ENCODE measurements at regions not wholly inside any gene's neighbourhood (a gene's known extent, or its start where the extent isn't known, plus 50 kb on each side); places are given as distances from the start of the nearest gene placed in this dataset.
A peak's percentile ranks its signal among the peaks of the same experiment; 100 is the strongest.

- ChIA-PET POLR2A (interaction anchor here (1.6 kb wide), 1 partner anchor 100 kb away, joined by 6 read pairs; the partner anchor contains the start of gene TNRC6C), CTCF (interaction anchor here (0.5 to 0.6 kb wide), 2 partner anchors 15 to 101 kb away, joined by 4 read pairs; no protein-coding TSS in a partner anchor)
- no peak overlapping the region for H3K27ac ChIP-seq (ENCODE audit: extremely low read depth, low read depth, low read length)
- TF ChIP-seq ZNF362 (tag by site-specific recombination; IDR thresholded peaks at IDR 0.05) (no peak), ZNF280C (tag by site-specific recombination; IDR thresholded peaks at IDR 0.05) (no peak), ZNF521 (tag by site-specific recombination; IDR thresholded peaks at IDR 0.05) (peak; percentile 82; the same call in 1 of the 2 replicates), ZFHX2 (tag by site-specific recombination; conservative IDR thresholded peaks at IDR 0.05) (peak; percentile 73), ZNF707 (tag by site-specific recombination; IDR thresholded peaks at IDR 0.05) (0 out of 2 replicates have a peak, but pooled peaks have one; percentile 30), ZNF175 (tag by site-specific recombination; IDR thresholded peaks at IDR 0.05) (no peak), ZBTB17 (tag by site-specific recombination; IDR thresholded peaks at IDR 0.05) (peak; percentile 77), EGR2 (tag by site-specific recombination; IDR thresholded peaks at IDR 0.05; ENCODE audit: low read depth) (peak; percentile 95), ZNF366 (tag by site-specific recombination; conservative IDR thresholded peaks at IDR 0.05) (peak; percentile 100), ZNF621 (tag by site-specific recombination; IDR thresholded peaks at IDR 0.05) (peak; percentile 77; the same call in 1 of the 2 replicates)
- no peaks in the 10 kb centered on the region for H3K36me3 ChIP-seq (ENCODE audit: control insufficient read depth in 2 of 2, insufficient read depth in 1 of 2, low read length in 2 of 2)
- no peak overlapping the region for H3K4me3 ChIP-seq (ENCODE audit: low read depth, low read length)
- no peaks in the 10 kb centered on the region for H3K4me1 ChIP-seq (ENCODE audit: control insufficient read depth, insufficient read depth, low read length)
- H3K9me3 ChIP-seq (ENCODE audit: control insufficient read depth, insufficient read depth, low read depth, low read length), result no peaks in the 10 kb centered on the region
Measured at GRCh38 chr17:77858291-77859034, 100.0 kb upstream of the TNRC6C start.

GRCh38 chr17:77859035-77859810 is 99.3 kb upstream of the TNRC6C start:
- H3K9me3 ChIP-seq (ENCODE audit: control insufficient read depth, insufficient read depth, low read depth, low read length), result no peaks in the 10 kb centered on the region
- ChIA-PET CTCF (interaction anchor here (0.6 kb wide), 1 partner anchor 15 kb away, joined by 4 read pairs; no protein-coding TSS in a partner anchor), POLR2A (interaction anchor here (1.6 kb wide), 1 partner anchor 99 kb away, joined by 6 read pairs; the partner anchor contains the start of gene TNRC6C)
- no peak overlapping the region for H3K4me3 ChIP-seq (ENCODE audit: low read depth, low read length)
- no peaks in the 10 kb centered on the region for H3K36me3 ChIP-seq (ENCODE audit: control insufficient read depth in 2 of 2, insufficient read depth in 1 of 2, low read length in 2 of 2)
- TF ChIP-seq ZNF292 (tag by site-specific recombination; IDR thresholded peaks at IDR 0.05; ENCODE audit: borderline replicate concordance, low read depth) (no peak), REST (tag by site-specific recombination; IDR thresholded peaks at IDR 0.05) (no peak), MEIS1 (CRISPR knock-in tag; IDR thresholded peaks at IDR 0.05; ENCODE audit: borderline replicate concordance) (no peak), ZNF654 (tag by site-specific recombination; IDR thresholded peaks at IDR 0.05; ENCODE audit: low read depth) (no peak)
- no peaks in the 10 kb centered on the region for H3K4me1 ChIP-seq (ENCODE audit: control insufficient read depth, insufficient read depth, low read length)
- H3K27ac ChIP-seq (ENCODE audit: extremely low read depth, low read depth, low read length), result no peak overlapping the region
